MM.1S (cell line): ENCODE measurements at regions not wholly inside any gene's neighbourhood (a gene's known extent, or its start where the extent isn't known, plus 50 kb on each side); places are given as distances from the start of the nearest gene placed in this dataset.

Experiments
- DNase-seq: peaks from one replicate; pipeline ENCODE4 v3.0.0-alpha.2; 2015
- H2AFZ ChIP-seq: fragments of 300-600 bp; sonication (generic); 2 replicates; pipeline ENCODE4 v1.6.0; 2016; ENCODE audit warnings: antibody characterized with exemption, low read length
- H3F3A ChIP-seq: fragments of 300-600 bp; sonication (generic); 2 replicates; pipeline ENCODE4 v1.6.1; 2016; ENCODE audit warnings: mild to moderate bottlenecking, antibody characterized with exemption, low read length, moderate library complexity, mixed read lengths; ENCODE audit not compliant: insufficient read depth
- H3K27ac ChIP-seq: fragments of 300-600 bp; sonication (generic); 2 replicates; pipeline ENCODE4 v1.5.1; 2016; ENCODE audit warnings: mild to moderate bottlenecking, low read length
- H3K27me3 ChIP-seq: fragments of 300-600 bp; sonication (generic); replicated peaks from 2 replicates; pipeline ENCODE4 v1.6.0; 2016; ENCODE audit warnings: low read length; ENCODE audit not compliant: insufficient read depth
- H3K36me3 ChIP-seq: fragments of 300-600 bp; sonication (generic); replicated peaks from 2 replicates; pipeline ENCODE4 v1.6.1; 2016; ENCODE audit warnings: mild to moderate bottlenecking, low read length, mixed read lengths; ENCODE audit not compliant: insufficient read depth
- H3K4me1 ChIP-seq: fragments of 300-600 bp; sonication (generic); 2 replicates; pipeline ENCODE4 v1.6.1; 2016; ENCODE audit warnings: low read length, mixed read lengths
- H3K4me2 ChIP-seq: fragments of 300-600 bp; sonication (generic); 2 replicates; pipeline ENCODE4 v1.6.0; 2016; ENCODE audit warnings: low read depth, low read length
- H3K4me3 ChIP-seq: fragments of 300-600 bp; sonication (generic); 2 replicates; pipeline ENCODE4 v1.5.1; 2016; ENCODE audit warnings: low read length, mixed read lengths
- H3K79me2 ChIP-seq: fragments of 300-600 bp; sonication (generic); 2 replicates; pipeline ENCODE4 v1.6.1; 2016; ENCODE audit warnings: mixed run types, low read length, mixed read lengths
- H3K9ac ChIP-seq: fragments of 300-600 bp; sonication (generic); 2 replicates; pipeline ENCODE4 v1.6.1; 2016; ENCODE audit warnings: low read length, mixed read lengths
- H3K9me2 ChIP-seq: fragments of 300-600 bp; sonication (generic); replicated peaks from 2 replicates; pipeline ENCODE4 v1.6.1; 2016; ENCODE audit warnings: mild to moderate bottlenecking, low read length, mixed read lengths; ENCODE audit not compliant: insufficient read depth
- H3K9me3 ChIP-seq: fragments of 300-600 bp; sonication (generic); replicated peaks from 2 replicates; pipeline ENCODE4 v1.6.1; 2016; ENCODE audit warnings: mild to moderate bottlenecking, low read length, mixed read lengths; ENCODE audit not compliant: insufficient read depth
- H4K20me1 ChIP-seq: fragments of 300-600 bp; sonication (generic); 2 replicates; pipeline ENCODE4 v1.6.1; 2016; ENCODE audit warnings: mild to moderate bottlenecking, low read length, moderate library complexity, mixed read lengths; ENCODE audit not compliant: insufficient read depth
- EZH2 ChIP-seq: fragments of 300-600 bp; sonication (generic); optimal IDR thresholded peaks from 2 replicates; pipeline ENCODE3; 2017; ENCODE audit warnings: low read depth, mild to moderate bottlenecking, antibody characterized with exemption, low read length, mixed read lengths
- EZH2phosphoT487 ChIP-seq: fragments of 300-600 bp; sonication (generic); IDR thresholded peaks from 2 replicates; pipeline ENCODE4 v1.6.1; 2018; ENCODE audit warnings: antibody characterized with exemption, low read length
- TF ChIP-seq, protein P1 (sequence below): fragments of 300-600 bp; sonication (generic); IDR thresholded peaks from 2 replicates; pipeline ENCODE4 v1.5.1; 2016; ENCODE audit warnings: antibody characterized with exemption, low read length, mixed read lengths

DNA sequence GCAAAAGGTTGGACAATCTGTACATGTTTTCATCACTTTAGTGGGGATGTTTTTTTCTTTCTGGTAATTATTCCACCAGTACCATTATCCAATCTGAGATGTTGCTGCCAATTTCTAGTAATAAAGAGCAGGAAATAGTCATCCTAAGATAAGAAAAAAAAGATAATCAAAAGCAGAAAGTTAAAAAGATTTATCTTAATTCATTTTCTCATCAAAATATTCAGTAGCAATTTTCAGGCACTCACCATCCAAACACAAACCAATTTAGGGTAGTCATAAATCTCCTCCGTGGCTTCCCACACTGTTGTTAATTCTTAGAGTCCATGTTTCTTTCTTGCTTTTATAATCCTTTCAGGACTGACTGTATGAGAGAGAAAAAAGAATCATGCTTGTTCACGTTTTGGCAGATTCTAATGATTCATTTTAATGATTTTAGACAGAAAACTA, 263.7 kb upstream of the UGT8 start:
- no peaks in the 10 kb centered on the region for H3K36me3 ChIP-seq
- H4K20me1 ChIP-seq, result no peaks in the 10 kb centered on the region
- H3K27ac ChIP-seq, result no peak overlapping the region
- no peak for DNase-seq
- H3K27me3 ChIP-seq, result no peaks in the 10 kb centered on the region
- no peak overlapping the region for H3K9ac ChIP-seq
- no peak overlapping the region for H3K4me3 ChIP-seq
- H3K4me2 ChIP-seq, result no peak overlapping the region
- no peaks in the 10 kb centered on the region for H3F3A ChIP-seq
- no peak overlapping the region for H2AFZ ChIP-seq
- TF ChIP-seq EZH2phosphoT487, result no peak
- no peak for TF ChIP-seq EZH2
- TF ChIP-seq, protein P1, sequence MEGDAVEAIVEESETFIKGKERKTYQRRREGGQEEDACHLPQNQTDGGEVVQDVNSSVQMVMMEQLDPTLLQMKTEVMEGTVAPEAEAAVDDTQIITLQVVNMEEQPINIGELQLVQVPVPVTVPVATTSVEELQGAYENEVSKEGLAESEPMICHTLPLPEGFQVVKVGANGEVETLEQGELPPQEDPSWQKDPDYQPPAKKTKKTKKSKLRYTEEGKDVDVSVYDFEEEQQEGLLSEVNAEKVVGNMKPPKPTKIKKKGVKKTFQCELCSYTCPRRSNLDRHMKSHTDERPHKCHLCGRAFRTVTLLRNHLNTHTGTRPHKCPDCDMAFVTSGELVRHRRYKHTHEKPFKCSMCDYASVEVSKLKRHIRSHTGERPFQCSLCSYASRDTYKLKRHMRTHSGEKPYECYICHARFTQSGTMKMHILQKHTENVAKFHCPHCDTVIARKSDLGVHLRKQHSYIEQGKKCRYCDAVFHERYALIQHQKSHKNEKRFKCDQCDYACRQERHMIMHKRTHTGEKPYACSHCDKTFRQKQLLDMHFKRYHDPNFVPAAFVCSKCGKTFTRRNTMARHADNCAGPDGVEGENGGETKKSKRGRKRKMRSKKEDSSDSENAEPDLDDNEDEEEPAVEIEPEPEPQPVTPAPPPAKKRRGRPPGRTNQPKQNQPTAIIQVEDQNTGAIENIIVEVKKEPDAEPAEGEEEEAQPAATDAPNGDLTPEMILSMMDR, result no peak
- no peaks in the 10 kb centered on the region for H3K9me2 ChIP-seq
- no peaks in the 10 kb centered on the region for H3K9me3 ChIP-seq
- no peaks in the 10 kb centered on the region for H3K4me1 ChIP-seq
- H3K79me2 ChIP-seq, result no peaks in the 10 kb centered on the region

DNA sequence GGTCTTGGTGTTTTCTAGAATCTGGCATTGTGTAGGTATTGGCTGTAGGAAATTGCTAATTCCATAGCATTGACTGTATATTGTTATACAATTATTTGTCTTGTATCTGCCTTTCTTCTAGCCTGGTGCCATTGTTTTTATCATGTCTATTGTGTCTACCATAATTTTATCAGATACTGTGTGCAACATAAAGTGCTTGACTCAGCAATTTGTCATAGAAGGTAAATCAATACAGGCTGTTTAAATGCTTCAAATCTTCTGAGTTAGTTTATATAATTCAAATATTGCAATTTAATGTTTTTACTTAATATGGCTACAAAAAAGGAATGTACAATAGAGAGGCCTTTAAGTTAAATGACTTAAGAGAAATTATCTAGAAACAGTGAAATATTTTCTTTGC, 263.3 kb upstream of the UGT8 start:
- TF ChIP-seq EZH2phosphoT487, result no peak
- TF ChIP-seq EZH2, result no peak
- TF ChIP-seq, protein P1, result no peak
- Histone ChIP-seq H3K9ac (no peak overlapping the region), H3K4me1 (no peaks in the 10 kb centered on the region), H3K27me3 (no peaks in the 10 kb centered on the region), H3K9me2 (no peaks in the 10 kb centered on the region), H3K9me3 (no peaks in the 10 kb centered on the region), H3K36me3 (no peaks in the 10 kb centered on the region), H3F3A (no peaks in the 10 kb centered on the region), H4K20me1 (no peaks in the 10 kb centered on the region), H2AFZ (no peak overlapping the region), H3K79me2 (no peaks in the 10 kb centered on the region), H3K4me2 (no peak overlapping the region), H3K4me3 (no peak overlapping the region), H3K27ac (no peak overlapping the region)
- no peak for DNase-seq

DNA sequence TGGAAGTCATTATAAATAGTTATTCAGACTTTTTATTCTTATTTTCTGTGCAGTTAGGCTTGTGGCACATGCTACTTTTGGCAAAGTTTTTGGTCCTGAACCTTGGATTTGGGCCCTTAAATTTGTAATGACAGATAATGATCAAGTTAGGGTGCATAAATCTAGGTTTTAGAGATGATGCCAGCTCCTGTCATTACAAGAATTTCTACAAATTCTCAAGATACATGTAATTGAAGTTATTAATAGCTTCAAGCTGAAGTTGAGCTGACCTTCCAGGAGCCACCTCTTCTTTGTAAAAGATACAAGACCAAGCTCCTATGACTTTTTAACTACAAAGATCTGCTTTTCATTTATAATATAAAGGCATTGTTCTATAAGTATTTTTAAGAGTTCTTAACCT, 255.6 kb upstream of the UGT8 start:
- Histone ChIP-seq H3K4me1 (no peaks in the 10 kb centered on the region), H4K20me1 (no peaks in the 10 kb centered on the region), H3K27ac (no peak overlapping the region), H3K27me3 (no peaks in the 10 kb centered on the region), H3K4me3 (no peak overlapping the region), H3K9me3 (no peaks in the 10 kb centered on the region), H3K9me2 (no peaks in the 10 kb centered on the region), H3K4me2 (no peak overlapping the region), H3F3A (no peaks in the 10 kb centered on the region), H3K79me2 (no peaks in the 10 kb centered on the region), H3K36me3 (no peaks in the 10 kb centered on the region), H2AFZ (no peak overlapping the region), H3K9ac (no peak overlapping the region)
- no peak for DNase-seq
- TF ChIP-seq EZH2 (no peak), EZH2phosphoT487 (no peak)
- TF ChIP-seq, protein P1, result no peak
